Smooth muscle cell (in vitro differentiated cells): ENCODE measurements at regions not wholly inside any gene's neighbourhood (a gene's known extent, or its start where the extent isn't known, plus 50 kb on each side); places are given as distances from the start of the nearest gene placed in this dataset.

Source experiments
- DNase-seq: peaks from one replicate; lab custom pipeline; 2025; ENCODE audit not compliant: unreplicated experiment; lab: John Stamatoyannopoulos, UW
- H2AFZ ChIP-seq: fragments of 200-600 bp; sonication (generic); 2 replicates; pipeline ENCODE4 v1.6.0; 2016; ENCODE audit warnings: antibody characterized with exemption, low read depth, mild to moderate bottlenecking
- H3F3A ChIP-seq: fragments of 200-600 bp; sonication (generic); 2 replicates; pipeline ENCODE4 v1.6.0; 2017; ENCODE audit warnings: antibody characterized with exemption, low read depth
- H3K27ac ChIP-seq: fragments of 200-600 bp; sonication (generic); 2 replicates; pipeline ENCODE4 v1.5.1; 2016; ENCODE audit warnings: low read depth, mild to moderate bottlenecking
- H3K27me3 ChIP-seq: fragments of 200-600 bp; sonication (generic); 2 replicates; pipeline ENCODE4 v1.6.1; 2016; ENCODE audit warnings: low read depth, mild to moderate bottlenecking
- H3K36me3 ChIP-seq: fragments of 200-600 bp; sonication (generic); 2 replicates; pipeline ENCODE4 v1.5.1; 2016; ENCODE audit warnings: low read depth
- H3K4me1 ChIP-seq: fragments of 200-600 bp; sonication (generic); 2 replicates; pipeline ENCODE4 v1.5.1; 2016; ENCODE audit warnings: low read depth
- H3K4me2 ChIP-seq: fragments of 200-600 bp; sonication (generic); 2 replicates; pipeline ENCODE4 v1.6.0; 2016; ENCODE audit warnings: mild to moderate bottlenecking
- H3K4me3 ChIP-seq: fragments of 200-600 bp; sonication (generic); 2 replicates; pipeline ENCODE4 v1.5.1; 2016; ENCODE audit warnings: mild to moderate bottlenecking
- H3K79me2 ChIP-seq: fragments of 200-600 bp; sonication (generic); 2 replicates; pipeline ENCODE4 v1.6.0; 2016; ENCODE audit warnings: low read depth, mild to moderate bottlenecking
- H3K9ac ChIP-seq: fragments of 200-600 bp; sonication (generic); 2 replicates; pipeline ENCODE4 v1.6.0; 2016; ENCODE audit warnings: low read depth
- H3K9me3 ChIP-seq: fragments of 200-600 bp; sonication (generic); replicated peaks from 2 replicates; pipeline ENCODE4 v1.5.1; 2016; ENCODE audit warnings: low read depth
- H4K20me1 ChIP-seq: fragments of 200-600 bp; sonication (generic); 2 replicates; pipeline ENCODE4 v1.6.0; 2016; ENCODE audit warnings: low read depth
- WGBS: methylation state at CpG from one replicate; pipeline ENCODE4 v1.1.7; 2016; ENCODE audit warnings: low lambda C conversion rate; 5-methylcytosine and 5-hydroxymethylcytosine counted together
- TF ChIP-seq, protein P1 (sequence below): fragments of 200-600 bp; sonication (generic); IDR thresholded peaks from 2 replicates; pipeline ENCODE4 v1.5.1; 2017; ENCODE audit warnings: borderline replicate concordance, mild to moderate bottlenecking, antibody characterized with exemption; ENCODE audit not compliant: insufficient read depth, poor library complexity, severe bottlenecking

DNA sequence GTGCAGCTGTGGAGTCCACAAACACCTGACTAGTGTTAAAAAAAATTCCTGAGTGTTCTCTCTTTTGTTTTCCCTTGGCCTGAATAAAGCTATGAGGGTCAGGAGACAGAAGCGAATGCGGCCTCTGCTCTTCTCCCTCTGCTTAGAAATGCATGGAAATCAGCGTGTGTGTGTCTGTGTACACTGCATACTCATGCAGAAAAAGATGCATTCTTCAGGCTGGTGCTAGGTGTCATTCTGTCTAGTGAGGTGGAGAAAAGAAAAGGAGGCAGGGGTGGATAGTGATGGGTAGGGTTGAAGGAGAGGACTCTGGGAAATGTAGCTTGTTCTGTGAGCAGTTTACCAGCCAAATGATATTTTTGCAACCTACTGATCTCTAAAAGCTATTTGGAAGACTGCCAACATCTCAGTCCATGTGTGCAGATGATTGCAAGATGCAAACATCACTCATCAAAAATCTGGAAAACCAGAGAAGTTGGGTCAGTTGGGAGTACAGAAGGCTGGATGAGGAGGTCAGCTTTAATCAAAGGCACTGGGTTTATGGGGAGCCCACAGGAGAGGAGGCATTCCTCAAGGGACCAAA, 177.7 kb downstream of the INSIG2 start:
- WGBS, result 97% methylated on average over 3 of the region's 3 CpGs
- TF ChIP-seq, protein P1, sequence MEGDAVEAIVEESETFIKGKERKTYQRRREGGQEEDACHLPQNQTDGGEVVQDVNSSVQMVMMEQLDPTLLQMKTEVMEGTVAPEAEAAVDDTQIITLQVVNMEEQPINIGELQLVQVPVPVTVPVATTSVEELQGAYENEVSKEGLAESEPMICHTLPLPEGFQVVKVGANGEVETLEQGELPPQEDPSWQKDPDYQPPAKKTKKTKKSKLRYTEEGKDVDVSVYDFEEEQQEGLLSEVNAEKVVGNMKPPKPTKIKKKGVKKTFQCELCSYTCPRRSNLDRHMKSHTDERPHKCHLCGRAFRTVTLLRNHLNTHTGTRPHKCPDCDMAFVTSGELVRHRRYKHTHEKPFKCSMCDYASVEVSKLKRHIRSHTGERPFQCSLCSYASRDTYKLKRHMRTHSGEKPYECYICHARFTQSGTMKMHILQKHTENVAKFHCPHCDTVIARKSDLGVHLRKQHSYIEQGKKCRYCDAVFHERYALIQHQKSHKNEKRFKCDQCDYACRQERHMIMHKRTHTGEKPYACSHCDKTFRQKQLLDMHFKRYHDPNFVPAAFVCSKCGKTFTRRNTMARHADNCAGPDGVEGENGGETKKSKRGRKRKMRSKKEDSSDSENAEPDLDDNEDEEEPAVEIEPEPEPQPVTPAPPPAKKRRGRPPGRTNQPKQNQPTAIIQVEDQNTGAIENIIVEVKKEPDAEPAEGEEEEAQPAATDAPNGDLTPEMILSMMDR, result no peak
- H3K79me2 ChIP-seq, result no peaks in the 10 kb centered on the region
- H3K27ac ChIP-seq, result no peak overlapping the region
- no peaks in the 10 kb centered on the region for H3F3A ChIP-seq
- H3K36me3 ChIP-seq, result no peaks in the 10 kb centered on the region
- no peaks in the 10 kb centered on the region for H3K4me1 ChIP-seq
- no peak overlapping the region for H3K4me3 ChIP-seq
- no peak overlapping the region for H3K4me2 ChIP-seq
- no peak overlapping the region for H2AFZ ChIP-seq
- no peaks in the 10 kb centered on the region for H4K20me1 ChIP-seq
- no peak for DNase-seq
- H3K9ac ChIP-seq, result no peak overlapping the region
- no peaks in the 10 kb centered on the region for H3K27me3 ChIP-seq
- H3K9me3 ChIP-seq, result no peaks in the 10 kb centered on the region

DNA sequence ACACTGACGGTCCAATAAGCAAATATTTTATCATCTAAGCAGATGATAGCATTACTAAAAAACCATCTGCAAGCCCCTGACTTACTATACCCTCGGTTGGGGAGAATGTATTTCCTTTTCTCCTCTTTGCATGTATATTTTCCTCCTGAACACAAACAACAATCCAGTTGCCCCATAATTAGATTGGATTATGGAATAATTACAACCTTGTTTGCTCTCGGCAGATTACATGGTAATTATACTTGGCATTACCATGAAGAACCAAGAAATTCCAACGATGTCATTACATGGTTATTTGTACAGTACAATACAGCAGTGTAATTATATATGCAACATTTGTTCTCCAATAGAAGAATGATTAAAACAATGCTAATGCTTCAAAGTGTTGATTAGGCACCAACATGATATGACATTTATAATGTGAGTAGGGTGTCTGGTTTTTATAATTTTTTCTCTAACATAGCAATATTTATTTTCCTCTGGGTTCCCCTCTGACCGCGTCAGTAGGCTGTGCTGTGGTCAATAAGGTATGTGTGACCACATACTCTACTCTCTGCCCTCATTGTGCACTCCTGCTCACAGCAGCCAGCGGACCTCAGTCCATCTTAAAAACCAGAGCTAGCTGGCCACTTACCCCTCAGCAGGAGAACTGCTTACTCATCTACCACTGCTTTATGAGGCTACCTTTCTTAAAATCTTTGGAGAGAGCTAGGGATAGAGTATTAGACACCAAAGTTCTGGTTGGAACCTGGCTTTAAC, 176.1 kb downstream of the INSIG2 start:
- H3K27ac ChIP-seq, result no peak overlapping the region
- WGBS, result 79% methylated on average over 7 of the region's 7 CpGs
- no peaks in the 10 kb centered on the region for H3K79me2 ChIP-seq
- H3K9me3 ChIP-seq, result no peaks in the 10 kb centered on the region
- TF ChIP-seq, protein P1, result no peak
- H3K9ac ChIP-seq, result no peak overlapping the region
- no peaks in the 10 kb centered on the region for H3F3A ChIP-seq
- H3K27me3 ChIP-seq, result no peaks in the 10 kb centered on the region
- H2AFZ ChIP-seq, result no peak overlapping the region
- H3K4me1 ChIP-seq, result no peaks in the 10 kb centered on the region
- H4K20me1 ChIP-seq, result no peaks in the 10 kb centered on the region
- no peaks in the 10 kb centered on the region for H3K36me3 ChIP-seq
- H3K4me2 ChIP-seq, result no peak overlapping the region
- DNase-seq, result no peak
- no peak overlapping the region for H3K4me3 ChIP-seq

DNA sequence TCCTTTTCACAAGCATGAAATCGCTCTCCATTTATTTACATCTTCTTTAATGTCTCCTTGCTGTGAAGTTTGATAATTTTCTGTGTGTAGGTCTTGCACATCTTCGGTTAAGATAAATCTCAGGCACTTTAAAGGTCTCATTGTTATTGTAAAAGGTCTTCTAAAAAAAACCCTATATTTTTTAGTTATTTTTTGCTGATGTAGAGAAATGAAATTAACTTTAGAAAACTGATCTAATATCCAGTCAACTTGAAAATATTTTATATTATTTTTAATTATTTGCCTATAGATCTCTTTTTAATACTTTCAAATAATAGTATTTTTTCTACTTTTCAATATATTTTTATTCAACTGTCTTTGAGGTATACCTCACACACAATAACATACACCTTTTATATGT, 169.4 kb downstream of the INSIG2 start:
- TF ChIP-seq, protein P1, result no peak
- Histone ChIP-seq H2AFZ (no peak overlapping the region), H3K9ac (no peak overlapping the region), H4K20me1 (no peaks in the 10 kb centered on the region), H3K27ac (no peak overlapping the region), H3K9me3 (no peaks in the 10 kb centered on the region), H3K79me2 (no peaks in the 10 kb centered on the region), H3F3A (no peaks in the 10 kb centered on the region), H3K27me3 (no peaks in the 10 kb centered on the region), H3K4me3 (no peak overlapping the region), H3K36me3 (no peaks in the 10 kb centered on the region), H3K4me2 (no peak overlapping the region), H3K4me1 (no peaks in the 10 kb centered on the region)
- DNase-seq, result no peak
- WGBS, result 97% methylated on average over 2 of the region's 2 CpGs
